Esophagus muscularis mucosa (tissue), 4 donors: ENCODE measurements at regions not wholly inside any gene's neighbourhood (a gene's known extent, or its start where the extent isn't known, plus 50 kb on each side); places are given as distances from the start of the nearest gene placed in this dataset.

Source experiments
- EP300 ChIP-seq: sonication (generic); formaldehyde crosslinking; IDR thresholded peaks from one replicate; pipeline ENCODE4 v1.6.1; 2017; ENCODE audit warnings: antibody characterized with exemption
- POLR2A ChIP-seq: fragments of 450-650 bp; IDR thresholded peaks from one replicate; pipeline ENCODE4 v1.6.1; 2017; ENCODE audit warnings: antibody characterized with exemption, moderate library complexity, mild to moderate bottlenecking, low read depth
- POLR2AphosphoS5 ChIP-seq, 2 donors: sonication (generic); formaldehyde crosslinking; IDR thresholded peaks; one replicate each; pipeline ENCODE4 v1.6.1; 2017; ENCODE audit warnings: antibody characterized with exemption in 2 of 2
- TF ChIP-seq, protein P1 (sequence below), 3 experiments: fragments of 200-600 bp in 2 of 3; fragments of 450-650 bp in 1 of 3; sonication (generic) in 2 of 3; IDR thresholded peaks; one replicate each; pipeline ENCODE4 v1.5.1; 2017 to 2019; ENCODE audit warnings: antibody characterized with exemption in 3 of 3, mild to moderate bottlenecking in 2 of 3, moderate library complexity in 1 of 3

DNA sequence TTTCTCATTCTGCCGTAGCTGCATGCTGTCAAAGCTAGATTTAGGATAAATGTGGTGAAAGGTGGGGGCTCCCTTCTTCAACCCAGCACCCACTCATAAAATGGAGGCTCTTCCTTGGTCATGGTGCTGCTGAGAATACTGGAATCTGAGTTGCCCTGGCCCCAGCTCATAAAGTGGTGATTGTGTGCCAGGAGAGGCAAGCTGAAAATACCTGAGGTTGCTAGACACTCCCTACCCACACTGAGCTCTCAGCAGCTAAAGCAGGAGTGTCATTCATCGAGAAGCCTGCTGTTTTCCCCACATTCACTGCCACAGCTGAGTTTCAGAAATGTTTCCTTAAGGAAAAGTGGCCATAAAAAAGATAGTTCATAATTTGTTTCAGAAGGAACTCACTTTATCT is 297.1 kb upstream of the RBMS1 start:
- TF ChIP-seq, protein P1, sequence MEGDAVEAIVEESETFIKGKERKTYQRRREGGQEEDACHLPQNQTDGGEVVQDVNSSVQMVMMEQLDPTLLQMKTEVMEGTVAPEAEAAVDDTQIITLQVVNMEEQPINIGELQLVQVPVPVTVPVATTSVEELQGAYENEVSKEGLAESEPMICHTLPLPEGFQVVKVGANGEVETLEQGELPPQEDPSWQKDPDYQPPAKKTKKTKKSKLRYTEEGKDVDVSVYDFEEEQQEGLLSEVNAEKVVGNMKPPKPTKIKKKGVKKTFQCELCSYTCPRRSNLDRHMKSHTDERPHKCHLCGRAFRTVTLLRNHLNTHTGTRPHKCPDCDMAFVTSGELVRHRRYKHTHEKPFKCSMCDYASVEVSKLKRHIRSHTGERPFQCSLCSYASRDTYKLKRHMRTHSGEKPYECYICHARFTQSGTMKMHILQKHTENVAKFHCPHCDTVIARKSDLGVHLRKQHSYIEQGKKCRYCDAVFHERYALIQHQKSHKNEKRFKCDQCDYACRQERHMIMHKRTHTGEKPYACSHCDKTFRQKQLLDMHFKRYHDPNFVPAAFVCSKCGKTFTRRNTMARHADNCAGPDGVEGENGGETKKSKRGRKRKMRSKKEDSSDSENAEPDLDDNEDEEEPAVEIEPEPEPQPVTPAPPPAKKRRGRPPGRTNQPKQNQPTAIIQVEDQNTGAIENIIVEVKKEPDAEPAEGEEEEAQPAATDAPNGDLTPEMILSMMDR (IDR thresholded peaks at IDR 0.05), result no peak
- TF ChIP-seq EP300 (no peak), POLR2A (no peak), POLR2AphosphoS5 (IDR thresholded peaks at IDR 0.05) (no peak)
